NOMO-1 treated with dmso at 0.1 percent for 144 hours (cell line): ENCODE measurements at regions not wholly inside any gene's neighbourhood (a gene's known extent, or its start where the extent isn't known, plus 50 kb on each side); places are given as distances from the start of the nearest gene placed in this dataset.

Experiments used
- DNase-seq: peaks from one replicate; lab custom pipeline; 2025; ENCODE audit not compliant: unreplicated experiment; lab: John Stamatoyannopoulos, UW

DNA sequence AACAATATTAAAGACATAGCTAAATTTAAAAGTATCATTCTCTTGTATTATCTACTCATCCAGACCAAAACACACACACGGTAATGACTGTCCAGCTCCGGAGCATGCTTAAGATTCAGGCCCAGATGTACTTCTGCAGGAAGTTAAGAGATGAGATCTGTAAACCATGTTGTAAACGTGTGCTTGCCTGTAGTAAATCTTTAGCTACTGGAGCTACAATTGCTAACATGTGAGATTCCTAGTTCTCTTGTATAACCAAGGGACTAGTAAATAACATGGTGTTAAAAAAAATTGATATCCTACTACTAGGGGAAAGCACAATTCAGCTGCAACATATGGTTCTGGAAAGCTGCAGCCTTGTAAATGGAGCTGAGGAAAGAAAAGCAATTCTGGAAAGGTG lies 651.7 kb upstream of the CCDC54 start:
- no peak for DNase-seq

DNA sequence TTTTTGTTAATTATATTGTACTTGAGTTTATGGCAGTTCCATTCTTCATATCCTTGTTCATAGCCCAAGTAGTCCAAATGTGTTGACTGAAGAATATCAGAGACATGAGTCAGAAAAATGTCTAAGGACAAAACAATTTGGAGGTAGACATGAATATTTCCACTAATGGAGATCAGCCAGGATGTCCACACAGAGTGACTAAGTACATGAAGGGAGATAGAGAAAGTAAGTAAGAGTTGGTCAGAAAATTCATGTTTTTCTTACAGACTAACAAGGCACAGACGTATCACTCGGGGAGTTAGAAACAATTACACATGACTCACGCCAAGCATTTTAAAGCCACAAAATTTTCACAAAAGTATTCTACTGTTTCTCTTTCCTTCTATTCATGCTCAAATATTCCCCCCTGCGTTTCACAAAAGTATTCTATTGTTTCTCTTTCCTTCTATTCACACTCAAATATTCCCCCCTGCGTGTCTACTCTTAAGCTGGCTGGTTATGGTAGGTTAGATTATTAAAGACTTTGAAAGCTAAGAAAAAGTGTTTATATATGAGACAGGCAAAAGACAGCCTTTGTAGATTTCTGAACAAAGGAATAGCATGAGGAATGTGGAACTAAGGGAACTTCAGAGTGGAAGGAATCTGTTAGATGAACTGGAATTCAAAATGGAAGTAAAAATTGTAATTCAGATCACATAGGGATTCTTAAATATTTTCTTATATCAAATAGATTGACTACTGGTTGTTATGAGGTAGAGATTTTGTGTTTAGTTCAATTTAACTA lies 648.7 kb upstream of the CCDC54 start:
- DNase-seq = no peak

- no peak for DNase-seq
Measured at GRCh38 chr3:106729481-106729880, 647.8 kb upstream of the CCDC54 start.

- no peak for DNase-seq
Measured at GRCh38 chr3:106731230-106731629, 646.0 kb upstream of the CCDC54 start.

- DNase-seq = no peak
Measured at GRCh38 chr3:106734712-106735111, 642.5 kb upstream of the CCDC54 start.

DNA sequence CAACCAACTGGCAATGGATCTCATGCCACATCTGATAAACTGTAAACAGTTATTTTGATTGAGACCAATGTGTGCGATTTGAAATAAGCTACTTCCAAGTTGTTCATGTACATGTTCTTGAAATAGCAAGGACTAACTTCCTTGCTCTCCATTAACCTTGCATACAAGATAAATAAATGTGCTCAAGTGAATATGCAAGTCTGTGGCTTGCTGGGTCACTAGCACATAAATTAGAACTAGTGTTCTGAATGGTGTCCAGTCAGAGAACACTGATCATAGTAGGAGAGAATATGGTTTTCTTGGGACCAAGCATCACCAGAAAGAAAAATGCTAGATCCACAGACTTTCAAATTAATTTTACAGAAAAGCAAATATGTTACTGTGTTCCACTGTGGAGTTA lies 640.0 kb upstream of the CCDC54 start:
- no peak for DNase-seq

DNA sequence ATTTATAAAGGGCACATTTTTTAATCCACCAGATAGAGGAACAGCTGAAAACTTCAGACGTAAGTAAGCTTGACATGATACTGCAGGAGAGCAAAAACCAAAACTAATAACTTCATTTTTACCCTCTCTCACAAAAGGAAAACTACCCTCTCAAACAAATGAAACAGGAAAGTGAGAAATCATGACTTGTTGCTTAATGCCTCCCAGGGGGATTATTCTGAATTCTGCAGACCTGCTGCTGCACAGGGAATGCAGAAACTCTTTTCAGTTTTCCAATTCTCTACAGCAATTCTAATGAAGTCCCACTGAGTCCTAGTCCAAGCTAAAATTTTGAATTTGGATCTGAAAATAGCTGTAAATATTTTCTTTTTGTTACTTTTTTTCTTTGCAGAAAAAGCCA lies 637.1 kb upstream of the CCDC54 start:
- no peak for DNase-seq

DNA sequence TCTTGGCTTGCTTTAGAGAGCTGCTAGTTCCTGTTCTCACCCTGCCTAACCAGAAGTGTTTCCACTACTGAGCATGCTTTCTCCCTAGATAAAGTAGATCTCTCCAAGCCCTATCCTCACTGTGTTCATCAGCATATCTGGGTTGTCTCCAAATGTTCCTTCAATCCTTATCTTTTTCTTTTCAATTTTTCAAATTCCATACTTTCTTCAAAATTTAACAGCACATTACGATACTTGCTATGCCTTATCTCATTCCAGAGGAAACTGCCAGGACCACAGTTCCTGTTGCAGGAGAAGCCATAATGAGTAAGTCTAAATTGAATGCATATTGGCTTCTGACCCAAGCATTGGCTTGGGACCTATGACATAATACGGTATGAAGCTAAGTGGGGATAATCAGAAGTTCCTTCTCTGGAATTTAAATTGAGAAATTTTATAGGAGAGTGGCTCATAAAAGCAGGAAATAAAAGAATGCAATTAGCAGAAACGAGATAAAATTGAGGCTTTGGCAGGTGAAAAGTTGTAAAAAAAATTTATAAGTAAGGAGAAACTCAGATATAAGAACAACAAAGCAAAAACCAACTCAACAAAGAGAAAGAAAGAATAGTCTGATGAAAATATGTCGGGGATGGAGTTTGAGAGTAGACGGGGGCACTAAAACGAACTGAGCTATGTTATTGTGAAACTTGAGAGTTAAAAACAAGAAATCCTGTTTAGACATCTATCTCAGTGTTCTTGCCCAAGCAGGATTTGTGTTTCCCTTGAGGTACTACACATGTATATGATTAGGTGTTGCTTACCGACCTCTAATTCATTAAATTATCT lies 631.7 kb upstream of the CCDC54 start:
- DNase-seq = no peak

GRCh38 chr3:106746286-106746685 lies 631.0 kb upstream of the CCDC54 start:
- DNase-seq = no peak

DNA sequence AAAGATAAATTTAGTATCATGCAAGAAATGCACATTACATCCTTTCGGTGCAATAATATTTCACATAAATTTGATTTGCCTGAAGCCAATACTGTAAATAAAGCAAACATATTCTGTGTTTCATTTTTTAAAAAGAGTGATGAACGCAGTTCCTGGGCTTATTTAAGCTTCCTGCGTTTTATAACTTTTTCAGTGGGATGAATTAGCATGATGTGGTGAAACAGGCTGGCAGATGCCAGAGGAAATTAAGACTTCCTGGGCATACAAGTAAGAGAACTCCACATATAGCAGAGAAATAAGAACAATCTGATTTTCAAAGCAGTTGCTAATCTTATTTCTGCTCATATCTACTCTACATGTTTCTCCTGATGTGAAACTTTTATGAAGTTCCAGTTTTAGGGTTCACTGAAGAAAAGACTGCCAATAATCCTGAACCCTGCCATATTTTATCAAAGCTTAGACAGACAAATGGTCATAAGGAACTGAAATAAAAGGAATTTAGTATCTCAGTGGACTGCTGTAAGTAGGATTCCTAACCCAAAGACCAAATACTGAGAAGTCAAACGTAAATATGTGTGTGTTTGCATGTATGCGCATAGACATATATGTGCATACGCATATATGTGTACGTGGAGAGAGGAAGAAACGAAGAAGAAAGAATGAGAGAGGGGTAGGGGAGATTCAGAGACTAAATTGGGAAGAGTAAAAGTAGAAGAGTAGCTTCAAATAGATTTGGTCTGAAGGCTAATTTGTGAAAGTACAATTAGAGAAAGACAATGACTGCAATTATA lies 628.6 kb upstream of the CCDC54 start:
- DNase-seq = no peak

DNA sequence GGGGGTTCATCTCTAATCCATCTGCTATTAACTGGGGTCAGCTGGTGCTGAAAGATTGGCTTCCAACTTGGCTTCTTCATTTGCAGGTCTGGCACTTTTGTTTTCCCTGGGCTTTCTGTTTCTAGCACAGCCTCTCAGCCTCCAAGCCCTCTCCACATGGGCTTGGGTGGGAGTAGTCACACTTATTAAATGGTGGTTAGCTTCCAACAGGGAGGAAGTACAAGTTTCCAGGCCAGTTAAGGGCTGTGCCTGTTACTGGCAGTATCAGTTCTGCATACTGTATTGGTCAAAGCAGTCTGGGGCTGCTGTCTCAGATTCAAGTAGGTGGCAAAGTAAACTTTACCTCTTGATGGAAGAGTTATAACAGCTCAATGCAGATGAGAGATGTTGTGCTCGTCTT lies 627.1 kb upstream of the CCDC54 start:
- DNase-seq = no peak

DNA sequence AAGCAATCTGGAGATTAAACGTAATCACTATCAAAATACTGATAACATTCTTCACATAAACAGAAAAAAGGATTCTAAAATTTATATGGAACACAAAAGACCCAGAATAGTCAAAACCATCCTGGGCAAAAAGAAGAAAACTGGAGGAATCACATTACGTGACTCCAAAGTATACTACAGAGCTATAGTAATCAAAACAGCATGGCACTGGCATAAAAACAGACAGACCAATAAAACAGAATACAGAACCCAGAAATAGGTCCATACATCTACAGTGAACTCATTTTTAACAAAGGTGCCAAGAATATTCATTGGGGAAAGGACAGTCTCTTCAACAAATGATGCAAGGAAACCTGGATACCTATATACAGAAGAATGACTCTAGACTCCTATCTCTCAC lies 621.9 kb upstream of the CCDC54 start:
- DNase-seq = no peak

DNA sequence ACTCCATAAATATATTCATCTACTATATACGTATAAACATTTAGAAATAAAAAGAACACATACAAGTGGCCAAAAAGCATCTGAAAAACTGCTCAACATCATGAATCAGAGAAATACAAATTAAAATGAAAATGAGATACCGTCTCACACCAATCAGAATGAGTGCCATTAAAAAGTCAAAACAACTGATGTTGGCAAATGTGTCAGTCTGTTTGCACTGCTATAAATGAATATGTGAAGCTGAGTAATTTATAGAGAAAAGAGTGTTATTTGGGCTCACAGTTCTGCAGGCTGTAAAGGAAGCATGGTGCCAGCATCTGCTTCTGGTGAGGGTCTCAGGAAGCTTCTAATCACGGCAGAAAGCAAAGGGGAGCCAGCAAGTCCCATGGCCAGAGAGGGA lies 620.3 kb upstream of the CCDC54 start:
- no peak for DNase-seq

DNA sequence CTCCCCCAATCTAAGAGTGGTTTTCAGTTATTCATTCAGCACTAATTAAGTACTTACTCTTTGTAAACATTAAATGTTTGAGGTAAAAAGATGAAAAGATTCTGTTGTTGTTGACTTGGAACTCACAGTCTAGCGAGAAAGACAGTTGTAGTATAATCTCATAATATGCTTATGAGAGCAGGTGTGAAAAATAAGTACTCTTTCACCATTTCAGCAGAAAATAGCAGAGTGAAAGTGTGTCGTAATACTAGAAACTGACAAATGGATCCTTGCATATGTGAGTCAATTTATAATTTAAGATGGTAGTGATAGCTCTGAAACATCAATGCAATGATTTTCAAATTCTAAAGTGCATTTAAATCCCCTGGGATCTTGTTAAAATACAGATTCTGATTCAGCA lies 618.8 kb upstream of the CCDC54 start:
- DNase-seq = no peak

- no peak for DNase-seq
Measured at GRCh38 chr3:106759731-106760130, 617.5 kb upstream of the CCDC54 start.

DNA sequence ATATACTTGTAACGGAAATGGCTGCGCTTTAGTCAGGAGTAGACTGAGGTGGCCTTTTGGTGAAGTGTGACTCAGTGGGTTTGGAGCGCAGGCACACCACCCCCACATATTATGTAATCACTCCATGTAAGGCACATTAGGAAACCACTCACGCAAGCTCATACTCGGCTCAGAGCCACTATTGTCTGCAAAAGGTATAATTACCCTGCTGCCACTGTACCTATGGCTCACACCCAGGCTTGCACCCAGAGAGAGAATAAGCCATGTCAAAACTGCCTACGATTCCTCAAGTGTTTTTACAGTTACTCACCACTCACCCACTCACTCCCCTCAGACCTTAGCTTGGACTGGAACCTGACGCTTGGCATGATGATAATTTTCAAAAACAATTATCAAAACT lies 611.9 kb upstream of the CCDC54 start:
- DNase-seq = no peak

- no peak for DNase-seq
Measured at GRCh38 chr3:106768941-106769480, 608.2 kb upstream of the CCDC54 start.

GRCh38 chr3:106773795-106774194 lies 603.4 kb upstream of the CCDC54 start:
- no peak for DNase-seq

- DNase-seq = no peak
Measured at GRCh38 chr3:106783231-106783630, 594.0 kb upstream of the CCDC54 start.

DNA sequence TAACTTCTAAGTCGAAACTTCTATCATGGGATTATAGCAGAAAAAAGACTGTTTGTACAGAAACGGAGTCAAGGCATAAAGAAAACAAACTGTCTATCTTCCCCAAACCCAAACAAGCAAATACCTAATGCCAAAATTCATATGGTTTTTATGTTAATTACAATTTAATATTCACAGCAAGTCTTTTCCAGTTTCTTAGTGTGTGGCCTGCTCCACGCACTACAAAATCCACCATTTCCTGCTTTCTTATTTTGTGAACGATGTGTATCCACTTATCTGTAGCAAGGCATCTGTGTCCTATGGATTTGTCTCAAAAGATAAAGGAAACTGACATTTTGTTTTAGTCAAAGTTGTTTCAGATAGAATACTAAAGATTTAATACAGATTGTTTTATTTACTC lies 588.0 kb upstream of the CCDC54 start:
- DNase-seq = no peak

DNA sequence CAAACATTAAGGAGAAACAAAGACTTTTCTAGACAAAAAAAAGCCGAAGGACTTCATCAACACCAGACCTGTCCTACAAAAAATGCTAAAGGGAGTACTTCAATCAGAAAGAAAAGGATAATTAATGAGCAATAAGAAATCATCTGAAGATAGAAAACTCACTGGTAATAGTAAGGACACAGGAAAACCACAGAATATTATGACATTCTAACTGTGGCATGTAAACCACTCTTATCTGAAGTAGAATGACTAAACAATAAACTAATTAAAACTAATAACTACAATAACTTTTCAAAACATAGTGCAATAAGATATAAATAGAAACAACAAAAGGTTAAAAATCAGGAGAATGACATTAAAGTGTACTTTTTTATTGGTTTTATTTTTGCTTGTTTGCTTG lies 584.5 kb upstream of the CCDC54 start:
- DNase-seq = no peak
